OCI-LY3 (cell line): ENCODE measurements at regions not wholly inside any gene's neighbourhood (a gene's known extent, or its start where the extent isn't known, plus 50 kb on each side); places are given as distances from the start of the nearest gene placed in this dataset.

ENCODE experiments used
- EZH2phosphoT487 ChIP-seq: fragments of 200-600 bp; shearing (Covaris generic); IDR thresholded peaks from 2 replicates; pipeline ENCODE4 v1.6.1; 2018; ENCODE audit warnings: antibody characterized with exemption, mixed run types, low read depth
- TF ChIP-seq, protein P1 (sequence below): fragments of 200-600, 300-600 bp; sonication (generic); IDR thresholded peaks from 2 replicates; pipeline ENCODE4 v1.5.1; 2014; ENCODE audit warnings: antibody characterized with exemption, low read length, low read depth

DNA sequence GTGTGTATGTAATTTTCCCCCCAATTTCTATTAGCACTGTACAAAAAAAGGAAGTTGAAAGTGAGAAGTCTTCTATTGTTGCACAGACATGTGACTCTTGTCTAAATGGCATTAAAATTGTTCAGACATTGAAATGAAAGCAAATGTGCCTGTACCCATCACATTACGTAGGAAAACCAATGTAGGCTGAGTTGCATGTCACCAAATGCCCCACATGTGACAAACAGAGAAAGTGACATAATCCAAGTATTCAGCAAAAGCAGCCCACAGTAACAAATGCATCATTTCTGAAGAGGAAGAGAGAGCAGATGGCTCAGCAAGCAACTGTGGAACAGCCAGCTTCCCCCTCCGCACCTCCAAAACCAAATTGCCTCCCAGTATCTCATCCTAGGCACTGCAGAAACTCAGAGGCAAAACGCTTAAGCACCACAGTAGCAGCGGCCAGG is 161.5 kb upstream of the NR4A3 start:
- TF ChIP-seq, protein P1, sequence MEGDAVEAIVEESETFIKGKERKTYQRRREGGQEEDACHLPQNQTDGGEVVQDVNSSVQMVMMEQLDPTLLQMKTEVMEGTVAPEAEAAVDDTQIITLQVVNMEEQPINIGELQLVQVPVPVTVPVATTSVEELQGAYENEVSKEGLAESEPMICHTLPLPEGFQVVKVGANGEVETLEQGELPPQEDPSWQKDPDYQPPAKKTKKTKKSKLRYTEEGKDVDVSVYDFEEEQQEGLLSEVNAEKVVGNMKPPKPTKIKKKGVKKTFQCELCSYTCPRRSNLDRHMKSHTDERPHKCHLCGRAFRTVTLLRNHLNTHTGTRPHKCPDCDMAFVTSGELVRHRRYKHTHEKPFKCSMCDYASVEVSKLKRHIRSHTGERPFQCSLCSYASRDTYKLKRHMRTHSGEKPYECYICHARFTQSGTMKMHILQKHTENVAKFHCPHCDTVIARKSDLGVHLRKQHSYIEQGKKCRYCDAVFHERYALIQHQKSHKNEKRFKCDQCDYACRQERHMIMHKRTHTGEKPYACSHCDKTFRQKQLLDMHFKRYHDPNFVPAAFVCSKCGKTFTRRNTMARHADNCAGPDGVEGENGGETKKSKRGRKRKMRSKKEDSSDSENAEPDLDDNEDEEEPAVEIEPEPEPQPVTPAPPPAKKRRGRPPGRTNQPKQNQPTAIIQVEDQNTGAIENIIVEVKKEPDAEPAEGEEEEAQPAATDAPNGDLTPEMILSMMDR = no peak
- no peak for TF ChIP-seq EZH2phosphoT487
